Aorta (tissue), 5 donors: ENCODE measurements at regions not wholly inside any gene's neighbourhood (a gene's known extent, or its start where the extent isn't known, plus 50 kb on each side); places are given as distances from the start of the nearest gene placed in this dataset.

Source experiments
- ATAC-seq: fragments of 200-7000 bp; cut with Tn5 transposase; one replicate; pipeline ENCODE4 v1.9.1; 2022; ENCODE audit warnings: moderate library complexity; ENCODE audit not compliant: low FRiP score
- DNase-seq, 2 donors: peaks; one replicate each; pipeline ENCODE4 v3.0.0-alpha.2; 2020
- H3K27ac ChIP-seq, 2 donors: one replicate each; pipeline ENCODE4 v1.5.1; 2013; ENCODE audit warnings: low read length in 2 of 2, mild to moderate bottlenecking in 2 of 2, moderate library complexity in 2 of 2, control low read depth in 1 of 2, inconsistent platforms in 1 of 2, low read depth in 1 of 2
- H3K27me3 ChIP-seq, 2 donors: one replicate each; pipeline ENCODE4 v1.6.1; 2013; ENCODE audit warnings: control low read depth in 1 of 2, low read length in 1 of 2, mild to moderate bottlenecking in 1 of 2, moderate library complexity in 1 of 2; ENCODE audit not compliant: insufficient read depth in 2 of 2, control insufficient read depth in 1 of 2
- H3K36me3 ChIP-seq, 2 donors: one replicate each; pipeline ENCODE4 v1.6.1; 2013; ENCODE audit warnings: control low read depth in 1 of 2, low read length in 1 of 2, mild to moderate bottlenecking in 1 of 2; ENCODE audit not compliant: insufficient read depth in 2 of 2, control insufficient read depth in 1 of 2
- H3K4me1 ChIP-seq, 2 donors: one replicate each; pipeline ENCODE4 v1.6.1; 2013; ENCODE audit warnings: low read length in 2 of 2, control low read depth in 1 of 2, mild to moderate bottlenecking in 1 of 2, moderate library complexity in 1 of 2; ENCODE audit not compliant: insufficient read depth in 2 of 2, control insufficient read depth in 1 of 2
- H3K4me3 ChIP-seq, 2 donors: one replicate each; pipeline ENCODE4 v1.5.1; 2013; ENCODE audit warnings: low read length in 2 of 2, control low read depth in 1 of 2, mild to moderate bottlenecking in 1 of 2
- H3K9me3 ChIP-seq: one replicate; pipeline ENCODE4 v1.6.1; 2013; ENCODE audit warnings: mild to moderate bottlenecking, low read length; ENCODE audit not compliant: control insufficient read depth
- WGBS, 2 donors: extraction: QIAGEN DNeasy Blood & Tissue Kit; methylation state at CpG; one replicate each; pipeline ENCODE4 v1.1.7; 2013; 5-methylcytosine and 5-hydroxymethylcytosine counted together
- intact Hi-C, 2 donors: fragments of 100-400 bp; cut with DNase I; formaldehyde crosslinking; loops; one replicate each; pipeline versions ENCODE4 v1.14.2 to v1.15.0; 2022
- donor health status: healthy with polysubstance abuse.
- donor health status: Bipolar disorder and iron deficiency.
- donor health status: DM: no; HTN: no; CAD: no.
- donor health status: DM: no; HTN: no; CAD: no.
- donor health status: DM: yes; HTN: yes; CAD: no.

DNA sequence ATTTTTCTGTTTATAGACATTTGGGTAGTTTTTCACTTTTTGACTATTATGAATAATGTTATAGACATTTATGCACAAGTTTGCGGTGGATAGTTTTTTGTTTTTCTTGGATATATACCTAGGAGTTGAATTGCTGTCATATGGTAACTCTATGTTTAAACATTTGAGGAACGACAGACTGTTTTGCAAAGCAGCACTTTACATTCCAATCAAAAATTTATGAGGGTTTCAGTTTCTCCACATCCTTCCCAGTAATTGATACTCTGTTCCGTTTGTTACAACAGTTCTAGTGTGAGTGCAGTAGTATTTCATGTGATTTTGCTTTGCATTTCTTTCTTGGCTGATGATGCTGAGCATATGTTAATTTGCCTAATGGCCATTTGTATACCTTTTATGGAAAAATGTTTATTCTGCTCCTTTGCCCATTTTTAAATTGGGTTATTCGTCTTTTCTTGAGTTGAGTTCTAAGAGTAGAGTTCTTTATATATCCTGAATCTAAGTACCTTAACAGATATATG lies 617.3 kb upstream of the LRATD1 start:
- H3K27ac ChIP-seq = no peak overlapping the region

DNA sequence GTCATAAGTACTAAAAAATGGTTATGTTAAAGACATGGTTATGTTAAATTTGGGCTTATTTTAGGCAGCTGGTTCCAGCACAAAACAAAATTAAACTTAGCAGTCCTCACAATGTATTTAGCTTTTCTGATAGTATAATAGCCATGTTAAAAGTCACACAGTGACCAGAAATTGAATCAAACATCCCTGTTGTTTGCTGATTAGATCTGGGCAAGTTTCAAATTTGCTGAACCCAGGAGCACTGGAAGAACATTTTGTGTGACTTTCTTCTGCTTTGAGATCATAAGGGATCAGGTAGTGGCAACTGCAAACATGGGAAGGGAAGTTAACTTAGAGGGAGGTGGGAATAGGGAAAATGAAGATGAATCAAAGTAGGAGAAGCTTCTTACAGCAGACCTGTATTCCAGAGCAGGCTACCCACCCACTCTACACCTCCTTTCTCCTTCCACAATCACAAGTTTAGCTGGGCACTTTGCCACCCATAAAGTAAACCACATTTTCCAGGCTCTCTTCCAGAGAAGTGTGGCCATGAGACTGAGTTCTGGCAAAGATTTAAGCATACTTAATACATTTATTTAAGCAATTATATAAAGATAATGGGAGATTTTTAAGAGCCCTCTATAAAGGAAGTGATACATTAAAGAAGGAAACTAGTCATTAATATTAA lies 616.1 kb upstream of the LRATD1 start:
- no peaks in the 10 kb centered on the region for H3K27me3 ChIP-seq
- DNase-seq (no peak), ATAC-seq (no peak)
- no peak overlapping the region for H3K27ac ChIP-seq
- H3K4me1 ChIP-seq = no peaks in the 10 kb centered on the region
- no peaks in the 10 kb centered on the region for H3K36me3 ChIP-seq
- no peak overlapping the region for H3K4me3 ChIP-seq
- H3K9me3 ChIP-seq = no peaks in the 10 kb centered on the region
- intact Hi-C loops = no loop called here

More for the DNA sequence above, 617.3 kb upstream of the LRATD1 start:
- H3K4me1 ChIP-seq = no peaks in the 10 kb centered on the region
- H3K4me3 ChIP-seq = no peak overlapping the region
- H3K9me3 ChIP-seq = no peaks in the 10 kb centered on the region
- H3K36me3 ChIP-seq = no peaks in the 10 kb centered on the region
- 6 to 12% methylated on average over 4 of the region's 4 CpGs for WGBS, 2 donors
- DNase-seq (no peak), ATAC-seq (no peak)
- intact Hi-C loops = no loop called here
- H3K27me3 ChIP-seq = no peaks in the 10 kb centered on the region

DNA sequence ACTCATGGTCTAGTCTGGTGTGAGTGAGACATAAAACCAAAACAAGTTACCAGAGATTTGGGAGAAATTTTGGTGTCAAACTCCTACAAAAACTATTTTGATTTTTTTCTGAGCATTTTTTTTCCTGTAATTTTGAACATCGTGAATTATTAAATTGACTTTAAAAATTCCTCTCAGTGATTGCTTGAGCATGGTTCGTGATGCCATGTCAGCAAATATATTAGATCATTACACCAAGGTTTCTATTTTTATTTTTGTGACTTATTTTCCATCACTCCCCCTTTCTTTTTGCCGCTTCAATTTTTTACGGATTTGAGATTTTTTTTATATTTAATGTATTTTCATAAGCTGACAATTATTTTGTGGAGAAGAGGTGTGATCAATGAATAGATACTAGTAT lies 613.9 kb upstream of the LRATD1 start:
- 76 to 83% methylated on average over 4 of the region's 4 CpGs for WGBS, 2 donors
- DNase-seq (no peak), ATAC-seq (no peak)
- H3K4me1 ChIP-seq = no peaks in the 10 kb centered on the region
- H3K9me3 ChIP-seq = no peaks in the 10 kb centered on the region
- H3K27ac ChIP-seq = no peak overlapping the region
- H3K36me3 ChIP-seq = no peaks in the 10 kb centered on the region
- H3K4me3 ChIP-seq = no peak overlapping the region
- no peaks in the 10 kb centered on the region for H3K27me3 ChIP-seq
- intact Hi-C loops = no loop called here

DNA sequence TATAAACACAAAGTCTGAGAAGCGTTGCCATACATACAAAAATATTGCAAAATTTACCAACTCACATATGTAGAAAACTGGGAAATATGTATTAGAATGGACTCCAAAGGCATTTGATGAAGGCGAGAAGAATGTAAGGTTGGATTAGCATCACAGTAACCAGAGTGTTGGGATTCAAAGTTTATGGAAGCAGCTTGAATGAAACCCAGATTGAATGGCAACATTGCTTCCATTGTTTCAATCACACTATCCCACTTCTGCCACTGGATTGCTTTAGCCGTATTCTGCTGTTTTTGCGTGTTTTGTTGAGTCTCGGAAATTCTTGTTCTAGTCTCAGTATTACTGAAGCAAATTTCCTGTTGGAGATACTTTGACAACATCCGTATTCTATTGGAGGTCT lies 609.0 kb upstream of the LRATD1 start:
- Histone ChIP-seq H3K4me1 (no peaks in the 10 kb centered on the region), H3K36me3 (no peaks in the 10 kb centered on the region), H3K27me3 (no peaks in the 10 kb centered on the region), H3K27ac (no peak overlapping the region), H3K9me3 (no peaks in the 10 kb centered on the region), H3K4me3 (no peak overlapping the region)
- ATAC-seq (no peak), DNase-seq (no peak)
- intact Hi-C loops = no loop called here
- WGBS, 2 donors = 82 to 86% methylated on average over 6 of the region's 6 CpGs

DNA sequence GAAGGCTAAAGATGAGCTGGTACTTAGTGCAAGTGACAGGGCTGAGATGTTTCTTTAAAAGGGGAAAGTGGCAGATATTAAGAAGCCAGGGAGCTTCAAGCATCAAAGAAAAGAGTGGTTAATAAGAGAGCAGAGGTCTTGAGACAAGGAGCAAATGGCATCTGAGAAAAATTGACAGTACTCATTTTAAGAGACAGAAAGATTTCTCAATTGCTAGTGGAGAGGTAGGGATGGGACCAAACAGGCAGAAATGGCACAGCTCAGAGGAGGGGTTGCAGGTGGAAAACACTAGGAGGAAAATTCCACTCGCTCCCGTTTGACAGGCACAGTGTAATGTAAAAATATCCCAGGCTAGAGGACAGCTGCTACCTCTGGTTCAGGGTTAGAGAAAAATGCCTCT lies 593.4 kb upstream of the LRATD1 start:
- ATAC-seq (no peak), DNase-seq (no peak)
- Histone ChIP-seq H3K4me1 (no peaks in the 10 kb centered on the region), H3K27ac (no peak overlapping the region), H3K36me3 (no peaks in the 10 kb centered on the region), H3K27me3 (no peaks in the 10 kb centered on the region), H3K4me3 (no peak overlapping the region), H3K9me3 (no peaks in the 10 kb centered on the region)
- WGBS, 2 donors = 33 to 37% methylated on average over 2 of the region's 2 CpGs
- intact Hi-C loops = no loop called here

DNA sequence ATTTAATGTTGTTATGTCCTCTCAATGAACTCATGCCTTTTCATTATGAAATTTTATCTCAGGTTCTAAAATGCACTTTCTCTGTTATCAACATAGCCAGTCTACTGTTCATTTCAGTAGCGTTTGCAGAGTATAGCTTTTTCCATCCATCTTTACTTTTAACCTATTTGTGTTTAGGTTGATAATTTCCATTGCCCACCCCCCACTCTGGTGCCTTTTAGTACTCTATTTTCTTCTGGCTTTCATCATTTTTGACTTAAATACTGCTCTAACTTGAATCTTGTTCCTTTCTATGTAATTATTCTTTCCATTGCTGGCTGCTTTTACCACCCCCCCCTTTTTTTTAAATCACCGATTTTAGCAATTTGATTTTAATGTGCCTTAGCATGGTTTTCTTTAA lies 585.0 kb upstream of the LRATD1 start:
- WGBS, 2 donors = 68 to 75% methylated on average over 2 of the region's 2 CpGs
- no peak for ATAC-seq
- no peak overlapping the region for H3K4me3 ChIP-seq
- no peaks in the 10 kb centered on the region for H3K9me3 ChIP-seq
- DNase-seq = no peak
- H3K27me3 ChIP-seq = no peaks in the 10 kb centered on the region
- intact Hi-C loops = no loop called here
- no peaks in the 10 kb centered on the region for H3K4me1 ChIP-seq
- H3K27ac ChIP-seq = no peak overlapping the region
- no peaks in the 10 kb centered on the region for H3K36me3 ChIP-seq

DNA sequence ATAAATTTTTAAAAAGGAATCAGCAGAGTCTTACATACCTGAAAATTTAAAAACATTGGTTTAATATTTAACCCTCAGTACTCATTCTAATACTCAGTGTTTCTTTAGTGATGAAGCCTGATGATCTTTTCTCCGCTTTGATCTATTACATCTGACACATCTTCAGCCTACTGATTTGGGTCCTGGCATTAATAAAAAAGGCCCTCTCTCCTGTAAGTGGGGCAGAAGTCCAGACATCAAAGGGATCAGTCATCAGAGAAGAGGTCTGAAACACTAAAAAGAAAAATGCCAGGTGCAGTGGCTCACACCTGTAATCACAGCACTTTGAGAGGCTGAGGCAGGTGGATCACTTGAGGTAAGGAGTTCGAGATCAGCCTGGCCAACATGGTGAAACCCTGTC lies 581.1 kb upstream of the LRATD1 start:
- H3K4me1 ChIP-seq = no peaks in the 10 kb centered on the region
- intact Hi-C loops = no loop called here
- no peak overlapping the region for H3K27ac ChIP-seq
- H3K4me3 ChIP-seq = no peak overlapping the region
- H3K27me3 ChIP-seq = no peaks in the 10 kb centered on the region
- ATAC-seq (no peak), DNase-seq (no peak)
- H3K36me3 ChIP-seq = no peaks in the 10 kb centered on the region
- no peaks in the 10 kb centered on the region for H3K9me3 ChIP-seq
- WGBS, 2 donors = 86 to 87% methylated on average over 2 of the region's 2 CpGs

DNA sequence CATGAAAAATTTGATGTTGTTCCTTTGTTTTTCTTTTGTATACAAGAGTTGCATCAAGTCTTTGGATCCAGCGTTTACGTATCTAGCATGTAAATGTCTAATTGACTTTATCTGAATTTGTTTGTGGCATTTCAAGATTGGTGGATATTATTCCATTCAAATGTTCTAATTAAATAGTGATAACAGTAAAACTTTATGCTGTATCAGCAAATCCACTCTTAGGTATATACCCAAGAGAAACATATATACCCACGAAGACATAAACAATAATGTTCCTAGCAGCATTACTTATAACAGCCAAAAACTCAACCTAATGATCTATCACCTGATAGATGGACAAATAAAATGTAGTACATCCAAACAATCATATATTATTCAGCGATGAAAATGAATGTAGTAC lies 579.4 kb upstream of the LRATD1 start:
- intact Hi-C loops = no loop called here
- no peaks in the 10 kb centered on the region for H3K27me3 ChIP-seq
- 84 to 88% methylated on average over 4 of the region's 4 CpGs for WGBS, 2 donors

DNA sequence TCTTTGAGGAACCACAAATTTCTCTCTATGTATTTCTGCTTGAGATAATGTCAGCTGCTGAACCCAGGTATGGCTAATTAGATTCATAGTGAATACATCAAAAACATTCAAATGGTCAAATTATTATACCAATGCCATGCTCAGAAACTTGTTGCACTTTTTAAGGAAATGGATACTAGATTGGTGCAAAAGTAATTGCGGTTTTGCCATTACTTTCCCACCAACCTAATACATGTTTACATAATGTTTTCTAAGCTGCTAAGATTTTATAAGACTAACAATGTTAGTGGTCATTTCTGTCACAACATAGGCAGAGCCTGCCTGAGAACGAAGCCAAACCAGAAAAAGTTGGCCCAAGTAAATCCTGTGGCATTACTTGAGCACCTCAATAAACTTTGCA lies 568.2 kb upstream of the LRATD1 start:
- H3K27ac ChIP-seq = no peak overlapping the region
- intact Hi-C loops = no loop called here
- DNase-seq = no peak
- no peaks in the 10 kb centered on the region for H3K4me1 ChIP-seq
- no peaks in the 10 kb centered on the region for H3K9me3 ChIP-seq
- no peak for ATAC-seq
- H3K4me3 ChIP-seq = no peak overlapping the region
- no peaks in the 10 kb centered on the region for H3K36me3 ChIP-seq
- H3K27me3 ChIP-seq = no peaks in the 10 kb centered on the region
- WGBS, 2 donors = 61 to 69% methylated on average over 2 of the region's 2 CpGs

More for the DNA sequence above, 579.4 kb upstream of the LRATD1 start:
- H3K27ac ChIP-seq = no peak overlapping the region
- no peaks in the 10 kb centered on the region for H3K36me3 ChIP-seq
- H3K9me3 ChIP-seq = no peaks in the 10 kb centered on the region
- DNase-seq (no peak), ATAC-seq (no peak)
- no peaks in the 10 kb centered on the region for H3K4me1 ChIP-seq
- H3K4me3 ChIP-seq = no peak overlapping the region
